Neural cell (in vitro differentiated cells): ENCODE measurements at regions not wholly inside any gene's neighbourhood (a gene's known extent, or its start where the extent isn't known, plus 50 kb on each side); places are given as distances from the start of the nearest gene placed in this dataset.

Experiments
- CTCF ChIP-seq: fragments of 450-650 bp; IDR thresholded peaks from 2 replicates; pipeline ENCODE4 v1.5.1; 2014; ENCODE audit warnings: antibody characterized with exemption, mild to moderate bottlenecking, moderate library complexity; ENCODE audit not compliant: poor library complexity, severe bottlenecking
- EP300 ChIP-seq: fragments of 450-650 bp; conservative IDR thresholded peaks from 2 replicates; pipeline ENCODE4 v1.6.1; 2014; ENCODE audit warnings: antibody characterized with exemption, mild to moderate bottlenecking, moderate library complexity; ENCODE audit not compliant: poor library complexity, severe bottlenecking
- EZH2 ChIP-seq: fragments of 200-600, 300-800 bp; shearing (Covaris generic), sonication (generic); IDR thresholded peaks from 2 replicates; pipeline ENCODE4 v1.6.1; 2014; ENCODE audit warnings: antibody characterized with exemption, low read length, borderline replicate concordance, mild to moderate bottlenecking; ENCODE audit not compliant: insufficient read depth, poor library complexity, severe bottlenecking
- POLR2AphosphoS5 ChIP-seq: IDR thresholded peaks from 2 replicates; pipeline ENCODE4 v1.6.1; 2012
- REST ChIP-seq: IDR thresholded peaks from 2 replicates; pipeline ENCODE4 v1.6.1; 2012; ENCODE audit warnings: borderline replicate concordance

DNA sequence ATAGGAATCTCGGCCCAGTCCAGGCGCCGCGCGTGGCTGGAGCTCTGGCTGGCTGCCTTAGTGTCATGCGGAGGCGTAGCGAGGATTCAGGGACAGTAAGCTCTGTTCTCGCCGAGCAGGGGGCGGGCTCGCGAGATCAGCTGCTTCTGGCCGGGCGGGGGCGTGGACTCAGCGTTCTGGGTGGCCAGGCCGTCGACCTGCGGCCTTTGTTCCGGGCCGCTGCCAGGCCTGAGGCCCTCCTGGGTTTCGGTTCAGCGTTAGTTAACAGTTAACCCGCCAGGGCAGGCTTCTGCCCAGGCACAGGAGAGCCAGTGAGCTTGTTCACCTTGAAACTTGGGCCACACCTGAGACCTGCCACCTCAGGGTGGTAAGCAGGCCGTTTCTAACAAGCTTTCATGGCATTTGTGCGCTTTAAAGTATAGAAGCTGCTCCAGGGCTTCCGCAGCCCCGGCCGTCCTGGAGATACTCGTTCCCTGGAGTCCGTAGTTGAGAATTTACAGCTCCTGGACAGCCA lies 332.2 kb upstream of the SGCG start:
- no peak for TF ChIP-seq CTCF
- TF ChIP-seq POLR2AphosphoS5: no peak
- no peak for TF ChIP-seq EZH2
- no peak for TF ChIP-seq REST
- TF ChIP-seq EP300: no peak
